GM23338 (cell line): ENCODE measurements at regions not wholly inside any gene's neighbourhood (a gene's known extent, or its start where the extent isn't known, plus 50 kb on each side); places are given as distances from the start of the nearest gene placed in this dataset.

ENCODE experiments used
- EZH2phosphoT487 ChIP-seq: fragments of 200-600 bp; sonication (generic); IDR thresholded peaks from one replicate; pipeline ENCODE4 v1.8.1; 2018; ENCODE audit warnings: antibody characterized with exemption; ENCODE audit not compliant: unreplicated experiment
- POLR2AphosphoS5 ChIP-seq: IDR thresholded peaks from 2 replicates; pipeline ENCODE4 v1.6.1; 2016; ENCODE audit warnings: antibody characterized with exemption, low read depth
- ZNF114 ChIP-seq: fragments of 250-450 bp; sonication (Bioruptor Pico); IDR thresholded peaks from 2 replicates; pipeline ENCODE4 v1.5.0; 2020; ENCODE audit warnings: mild to moderate bottlenecking, moderate library complexity
- ZNF331 ChIP-seq: fragments of 250-450 bp; sonication (Bioruptor Pico); IDR thresholded peaks from 2 replicates; pipeline ENCODE4 v1.5.0; 2020; ENCODE audit warnings: low read depth, mild to moderate bottlenecking, moderate library complexity
- TF ChIP-seq, protein P1 (sequence below): fragments of 250-450 bp; sonication (Bioruptor Pico); IDR thresholded peaks from 2 replicates; pipeline ENCODE4 v1.5.0; 2020; ENCODE audit warnings: mild to moderate bottlenecking, moderate library complexity
- TF ChIP-seq, protein P2 (sequence below): IDR thresholded peaks from one replicate; pipeline ENCODE4 v1.6.1; 2018; ENCODE audit warnings: antibody characterized with exemption; ENCODE audit not compliant: unreplicated experiment
- TF ChIP-seq, protein P3 (sequence below), 2 experiments: fragments of 200-600 bp in 1 of 2; sonication (generic) in 1 of 2; conservative IDR thresholded peaks; 2 replicates each; pipeline versions ENCODE4 v1.5.1 to v1.6.1; 2016 to 2017; ENCODE audit warnings: antibody characterized with exemption in 2 of 2, low read depth in 2 of 2, mild to moderate bottlenecking in 2 of 2, moderate library complexity in 1 of 2

DNA sequence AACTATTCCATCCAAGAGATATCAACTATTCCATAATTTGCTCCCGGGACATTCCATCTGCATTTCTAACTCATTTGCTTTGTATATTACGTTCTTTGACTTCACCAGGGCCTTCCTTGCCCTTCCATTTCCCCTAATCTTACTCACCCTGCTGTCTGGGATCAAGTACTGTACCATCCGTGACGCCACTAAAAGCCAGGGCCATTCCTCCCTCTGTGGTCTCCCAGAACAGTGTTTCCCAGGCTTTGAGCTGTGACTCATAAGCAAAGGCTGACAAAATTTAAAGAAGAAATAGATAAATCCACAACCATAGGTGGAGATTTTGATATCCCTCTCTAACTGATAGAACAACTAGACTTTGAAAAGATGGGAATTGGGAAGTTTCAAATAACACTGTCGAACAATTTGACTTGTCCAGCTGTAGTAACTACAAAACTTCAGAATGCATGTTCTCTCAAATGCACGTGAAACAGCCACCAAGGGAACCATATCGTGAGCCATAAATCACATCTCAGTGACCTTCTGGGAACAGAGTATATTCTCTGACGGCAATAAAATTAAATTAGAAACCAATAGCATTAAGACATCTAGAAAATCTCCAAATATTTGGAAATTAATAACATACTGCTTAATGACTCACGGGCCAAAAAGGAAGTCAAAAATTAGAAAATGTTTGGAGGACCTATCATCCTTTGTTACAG lies 501.0 kb downstream of the SETD4 start (continued):
- TF ChIP-seq, protein P1, sequence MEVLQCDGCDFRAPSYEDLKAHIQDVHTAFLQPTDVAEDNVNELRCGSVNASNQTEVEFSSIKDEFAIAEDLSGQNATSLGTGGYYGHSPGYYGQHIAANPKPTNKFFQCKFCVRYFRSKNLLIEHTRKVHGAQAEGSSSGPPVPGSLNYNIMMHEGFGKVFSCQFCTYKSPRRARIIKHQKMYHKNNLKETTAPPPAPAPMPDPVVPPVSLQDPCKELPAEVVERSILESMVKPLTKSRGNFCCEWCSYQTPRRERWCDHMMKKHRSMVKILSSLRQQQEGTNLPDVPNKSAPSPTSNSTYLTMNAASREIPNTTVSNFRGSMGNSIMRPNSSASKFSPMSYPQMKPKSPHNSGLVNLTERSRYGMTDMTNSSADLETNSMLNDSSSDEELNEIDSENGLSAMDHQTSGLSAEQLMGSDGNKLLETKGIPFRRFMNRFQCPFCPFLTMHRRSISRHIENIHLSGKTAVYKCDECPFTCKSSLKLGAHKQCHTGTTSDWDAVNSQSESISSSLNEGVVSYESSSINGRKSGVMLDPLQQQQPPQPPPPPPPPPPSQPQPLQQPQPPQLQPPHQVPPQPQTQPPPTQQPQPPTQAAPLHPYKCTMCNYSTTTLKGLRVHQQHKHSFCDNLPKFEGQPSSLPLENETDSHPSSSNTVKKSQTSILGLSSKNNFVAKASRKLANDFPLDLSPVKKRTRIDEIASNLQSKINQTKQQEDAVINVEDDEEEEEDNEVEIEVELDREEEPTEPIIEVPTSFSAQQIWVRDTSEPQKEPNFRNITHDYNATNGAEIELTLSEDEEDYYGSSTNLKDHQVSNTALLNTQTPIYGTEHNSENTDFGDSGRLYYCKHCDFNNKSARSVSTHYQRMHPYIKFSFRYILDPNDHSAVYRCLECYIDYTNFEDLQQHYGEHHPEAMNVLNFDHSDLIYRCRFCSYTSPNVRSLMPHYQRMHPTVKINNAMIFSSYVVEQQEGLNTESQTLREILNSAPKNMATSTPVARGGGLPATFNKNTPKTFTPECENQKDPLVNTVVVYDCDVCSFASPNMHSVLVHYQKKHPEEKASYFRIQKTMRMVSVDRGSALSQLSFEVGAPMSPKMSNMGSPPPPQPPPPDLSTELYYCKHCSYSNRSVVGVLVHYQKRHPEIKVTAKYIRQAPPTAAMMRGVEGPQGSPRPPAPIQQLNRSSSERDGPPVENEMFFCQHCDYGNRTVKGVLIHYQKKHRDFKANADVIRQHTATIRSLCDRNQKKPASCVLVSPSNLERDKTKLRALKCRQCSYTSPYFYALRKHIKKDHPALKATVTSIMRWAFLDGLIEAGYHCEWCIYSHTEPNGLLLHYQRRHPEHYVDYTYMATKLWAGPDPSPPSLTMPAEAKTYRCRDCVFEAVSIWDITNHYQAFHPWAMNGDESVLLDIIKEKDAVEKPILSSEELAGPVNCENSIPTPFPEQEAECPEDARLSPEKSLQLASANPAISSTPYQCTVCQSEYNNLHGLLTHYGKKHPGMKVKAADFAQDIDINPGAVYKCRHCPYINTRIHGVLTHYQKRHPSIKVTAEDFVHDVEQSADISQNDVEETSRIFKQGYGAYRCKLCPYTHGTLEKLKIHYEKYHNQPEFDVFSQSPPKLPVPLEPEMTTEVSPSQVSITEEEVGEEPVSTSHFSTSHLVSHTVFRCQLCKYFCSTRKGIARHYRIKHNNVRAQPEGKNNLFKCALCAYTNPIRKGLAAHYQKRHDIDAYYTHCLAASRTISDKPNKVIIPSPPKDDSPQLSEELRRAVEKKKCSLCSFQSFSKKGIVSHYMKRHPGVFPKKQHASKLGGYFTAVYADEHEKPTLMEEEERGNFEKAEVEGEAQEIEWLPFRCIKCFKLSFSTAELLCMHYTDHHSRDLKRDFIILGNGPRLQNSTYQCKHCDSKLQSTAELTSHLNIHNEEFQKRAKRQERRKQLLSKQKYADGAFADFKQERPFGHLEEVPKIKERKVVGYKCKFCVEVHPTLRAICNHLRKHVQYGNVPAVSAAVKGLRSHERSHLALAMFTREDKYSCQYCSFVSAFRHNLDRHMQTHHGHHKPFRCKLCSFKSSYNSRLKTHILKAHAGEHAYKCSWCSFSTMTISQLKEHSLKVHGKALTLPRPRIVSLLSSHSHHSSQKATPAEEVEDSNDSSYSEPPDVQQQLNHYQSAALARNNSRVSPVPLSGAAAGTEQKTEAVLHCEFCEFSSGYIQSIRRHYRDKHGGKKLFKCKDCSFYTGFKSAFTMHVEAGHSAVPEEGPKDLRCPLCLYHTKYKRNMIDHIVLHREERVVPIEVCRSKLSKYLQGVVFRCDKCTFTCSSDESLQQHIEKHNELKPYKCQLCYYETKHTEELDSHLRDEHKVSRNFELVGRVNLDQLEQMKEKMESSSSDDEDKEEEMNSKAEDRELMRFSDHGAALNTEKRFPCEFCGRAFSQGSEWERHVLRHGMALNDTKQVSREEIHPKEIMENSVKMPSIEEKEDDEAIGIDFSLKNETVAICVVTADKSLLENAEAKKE (CRISPR knock-in tag), result no peak
- TF ChIP-seq ZNF114 (CRISPR knock-in tag) (no peak), ZNF331 (CRISPR knock-in tag) (no peak), POLR2AphosphoS5 (no peak), EZH2phosphoT487 (no peak)
- TF ChIP-seq, protein P2, sequence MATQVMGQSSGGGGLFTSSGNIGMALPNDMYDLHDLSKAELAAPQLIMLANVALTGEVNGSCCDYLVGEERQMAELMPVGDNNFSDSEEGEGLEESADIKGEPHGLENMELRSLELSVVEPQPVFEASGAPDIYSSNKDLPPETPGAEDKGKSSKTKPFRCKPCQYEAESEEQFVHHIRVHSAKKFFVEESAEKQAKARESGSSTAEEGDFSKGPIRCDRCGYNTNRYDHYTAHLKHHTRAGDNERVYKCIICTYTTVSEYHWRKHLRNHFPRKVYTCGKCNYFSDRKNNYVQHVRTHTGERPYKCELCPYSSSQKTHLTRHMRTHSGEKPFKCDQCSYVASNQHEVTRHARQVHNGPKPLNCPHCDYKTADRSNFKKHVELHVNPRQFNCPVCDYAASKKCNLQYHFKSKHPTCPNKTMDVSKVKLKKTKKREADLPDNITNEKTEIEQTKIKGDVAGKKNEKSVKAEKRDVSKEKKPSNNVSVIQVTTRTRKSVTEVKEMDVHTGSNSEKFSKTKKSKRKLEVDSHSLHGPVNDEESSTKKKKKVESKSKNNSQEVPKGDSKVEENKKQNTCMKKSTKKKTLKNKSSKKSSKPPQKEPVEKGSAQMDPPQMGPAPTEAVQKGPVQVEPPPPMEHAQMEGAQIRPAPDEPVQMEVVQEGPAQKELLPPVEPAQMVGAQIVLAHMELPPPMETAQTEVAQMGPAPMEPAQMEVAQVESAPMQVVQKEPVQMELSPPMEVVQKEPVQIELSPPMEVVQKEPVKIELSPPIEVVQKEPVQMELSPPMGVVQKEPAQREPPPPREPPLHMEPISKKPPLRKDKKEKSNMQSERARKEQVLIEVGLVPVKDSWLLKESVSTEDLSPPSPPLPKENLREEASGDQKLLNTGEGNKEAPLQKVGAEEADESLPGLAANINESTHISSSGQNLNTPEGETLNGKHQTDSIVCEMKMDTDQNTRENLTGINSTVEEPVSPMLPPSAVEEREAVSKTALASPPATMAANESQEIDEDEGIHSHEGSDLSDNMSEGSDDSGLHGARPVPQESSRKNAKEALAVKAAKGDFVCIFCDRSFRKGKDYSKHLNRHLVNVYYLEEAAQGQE, result no peak
- TF ChIP-seq, protein P3, sequence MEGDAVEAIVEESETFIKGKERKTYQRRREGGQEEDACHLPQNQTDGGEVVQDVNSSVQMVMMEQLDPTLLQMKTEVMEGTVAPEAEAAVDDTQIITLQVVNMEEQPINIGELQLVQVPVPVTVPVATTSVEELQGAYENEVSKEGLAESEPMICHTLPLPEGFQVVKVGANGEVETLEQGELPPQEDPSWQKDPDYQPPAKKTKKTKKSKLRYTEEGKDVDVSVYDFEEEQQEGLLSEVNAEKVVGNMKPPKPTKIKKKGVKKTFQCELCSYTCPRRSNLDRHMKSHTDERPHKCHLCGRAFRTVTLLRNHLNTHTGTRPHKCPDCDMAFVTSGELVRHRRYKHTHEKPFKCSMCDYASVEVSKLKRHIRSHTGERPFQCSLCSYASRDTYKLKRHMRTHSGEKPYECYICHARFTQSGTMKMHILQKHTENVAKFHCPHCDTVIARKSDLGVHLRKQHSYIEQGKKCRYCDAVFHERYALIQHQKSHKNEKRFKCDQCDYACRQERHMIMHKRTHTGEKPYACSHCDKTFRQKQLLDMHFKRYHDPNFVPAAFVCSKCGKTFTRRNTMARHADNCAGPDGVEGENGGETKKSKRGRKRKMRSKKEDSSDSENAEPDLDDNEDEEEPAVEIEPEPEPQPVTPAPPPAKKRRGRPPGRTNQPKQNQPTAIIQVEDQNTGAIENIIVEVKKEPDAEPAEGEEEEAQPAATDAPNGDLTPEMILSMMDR (conservative IDR thresholded peaks at IDR 0.05; ENCODE audit: low read depth in 2 of 2), result no peak
